ENCODE measurements at regions not wholly inside any gene's neighbourhood (a gene's known extent, or its start where the extent isn't known, plus 50 kb on each side); places are given as distances from the start of the nearest gene placed in this dataset.

DNA sequence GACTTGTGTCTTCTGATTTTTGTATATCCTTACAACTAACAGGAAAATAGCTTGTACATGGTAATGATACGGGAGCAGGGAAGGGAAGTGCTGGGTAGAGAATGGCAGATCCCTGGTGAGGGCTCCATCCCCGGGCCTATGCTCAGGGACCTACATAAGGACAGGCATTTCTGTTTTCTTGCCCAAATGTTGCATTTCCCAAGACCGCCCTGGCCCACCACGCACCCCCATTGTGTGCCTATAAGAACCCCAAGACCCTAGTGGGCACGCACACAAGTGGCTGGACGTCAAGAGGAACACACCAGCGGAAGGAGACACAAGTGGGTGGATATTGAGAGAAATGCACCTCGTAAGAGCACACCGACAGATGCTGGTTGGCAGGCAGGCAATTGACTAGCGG lies 616.3 kb upstream of the MAN1A1 start:
- DNase-seq, result no peak
- Mint-ChIP-seq H3K4me3 (ENCODE audit: low read depth, unreplicated experiment) (no peak overlapping the region), H3K36me3 (ENCODE audit: insufficient read depth, unreplicated experiment) (no peaks in the 10 kb centered on the region), H3K27ac (ENCODE audit: unreplicated experiment) (no peak overlapping the region), H3K4me1 (ENCODE audit: low read depth, unreplicated experiment) (no peaks in the 10 kb centered on the region), H3K27me3 (ENCODE audit: unreplicated experiment) (no peaks in the 10 kb centered on the region), H3K9me3 (ENCODE audit: low read depth, unreplicated experiment) (peaks cover 2% of the 10 kb centered on the region)
- intact Hi-C loops (cut with micrococcal nuclease; ENCODE audit: unreplicated experiment), result no loop called here
- TF ChIP-seq, protein P1, sequence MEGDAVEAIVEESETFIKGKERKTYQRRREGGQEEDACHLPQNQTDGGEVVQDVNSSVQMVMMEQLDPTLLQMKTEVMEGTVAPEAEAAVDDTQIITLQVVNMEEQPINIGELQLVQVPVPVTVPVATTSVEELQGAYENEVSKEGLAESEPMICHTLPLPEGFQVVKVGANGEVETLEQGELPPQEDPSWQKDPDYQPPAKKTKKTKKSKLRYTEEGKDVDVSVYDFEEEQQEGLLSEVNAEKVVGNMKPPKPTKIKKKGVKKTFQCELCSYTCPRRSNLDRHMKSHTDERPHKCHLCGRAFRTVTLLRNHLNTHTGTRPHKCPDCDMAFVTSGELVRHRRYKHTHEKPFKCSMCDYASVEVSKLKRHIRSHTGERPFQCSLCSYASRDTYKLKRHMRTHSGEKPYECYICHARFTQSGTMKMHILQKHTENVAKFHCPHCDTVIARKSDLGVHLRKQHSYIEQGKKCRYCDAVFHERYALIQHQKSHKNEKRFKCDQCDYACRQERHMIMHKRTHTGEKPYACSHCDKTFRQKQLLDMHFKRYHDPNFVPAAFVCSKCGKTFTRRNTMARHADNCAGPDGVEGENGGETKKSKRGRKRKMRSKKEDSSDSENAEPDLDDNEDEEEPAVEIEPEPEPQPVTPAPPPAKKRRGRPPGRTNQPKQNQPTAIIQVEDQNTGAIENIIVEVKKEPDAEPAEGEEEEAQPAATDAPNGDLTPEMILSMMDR (IDR thresholded peaks at IDR 0.05; ENCODE audit: unreplicated experiment), result no peak
- CTCF ChIA-PET, result no interaction called here
- no TSS peak for BruUV-seq (replicated peaks)

DNA sequence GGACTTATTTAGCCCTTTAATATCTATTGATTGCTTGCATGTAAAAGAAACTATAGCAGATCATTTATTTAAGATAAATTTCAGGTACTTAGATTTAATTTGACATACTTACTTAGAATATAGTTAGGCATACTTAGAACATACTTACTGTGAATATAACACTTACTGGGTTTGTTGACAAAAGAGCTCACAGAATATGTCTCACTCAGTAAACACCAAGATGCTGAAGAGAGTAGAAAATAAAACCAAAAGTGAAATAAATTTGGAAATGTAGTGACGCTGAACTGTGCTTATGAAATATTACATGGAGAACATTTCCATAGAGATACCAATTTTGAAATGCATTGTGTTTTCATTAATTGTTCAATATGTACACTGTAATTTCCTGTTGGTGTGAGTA lies 615.4 kb upstream of the MAN1A1 start:
- no TSS peak for BruUV-seq (replicated peaks)
- Mint-ChIP-seq H3K27ac (ENCODE audit: unreplicated experiment) (no peak overlapping the region), H3K4me1 (ENCODE audit: low read depth, unreplicated experiment) (no peaks in the 10 kb centered on the region)

DNA sequence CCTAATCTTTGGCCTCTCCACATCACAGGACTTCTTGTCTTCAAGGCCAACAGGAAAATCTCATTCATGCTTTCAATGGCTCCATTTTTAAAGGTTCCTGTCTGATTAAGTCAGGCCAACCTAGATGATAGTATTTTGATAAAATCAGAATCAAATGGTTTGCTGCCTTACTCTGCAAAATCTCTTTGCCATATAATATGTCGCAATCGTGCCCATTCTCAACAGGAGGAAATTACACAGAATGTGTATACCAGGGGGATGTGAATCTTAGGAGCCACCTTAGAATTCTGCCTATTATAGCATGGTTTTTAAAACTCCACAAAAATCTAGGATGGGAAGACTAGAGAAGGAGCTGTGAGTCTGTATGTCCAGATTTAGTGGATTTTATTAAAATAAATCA lies 612.9 kb upstream of the MAN1A1 start:
- BruUV-seq (replicated peaks), result no TSS peak
- Mint-ChIP-seq H3K4me3 (ENCODE audit: low read depth, unreplicated experiment) (no peak overlapping the region), H3K27ac (ENCODE audit: unreplicated experiment) (no peak overlapping the region), H3K36me3 (ENCODE audit: insufficient read depth, unreplicated experiment) (no peaks in the 10 kb centered on the region), H3K4me1 (ENCODE audit: low read depth, unreplicated experiment) (no peaks in the 10 kb centered on the region), H3K27me3 (ENCODE audit: unreplicated experiment) (no peaks in the 10 kb centered on the region), H3K9me3 (ENCODE audit: low read depth, unreplicated experiment) (peaks cover 2% of the 10 kb centered on the region)
- no peak for DNase-seq
- intact Hi-C loops (cut with micrococcal nuclease; ENCODE audit: unreplicated experiment), result no loop called here
- TF ChIP-seq, protein P1 (IDR thresholded peaks at IDR 0.05; ENCODE audit: unreplicated experiment), result no peak
- CTCF ChIA-PET, result no interaction called here

More for the DNA sequence above, 615.4 kb upstream of the MAN1A1 start:
- DNase-seq, result no peak
- TF ChIP-seq, protein P1 (IDR thresholded peaks at IDR 0.05; ENCODE audit: unreplicated experiment), result no peak
- no peak overlapping the region for H3K4me3 Mint-ChIP-seq (ENCODE audit: low read depth, unreplicated experiment)
- H3K9me3 Mint-ChIP-seq (ENCODE audit: low read depth, unreplicated experiment), result peaks cover 2% of the 10 kb centered on the region
- CTCF ChIA-PET, result no interaction called here
- intact Hi-C loops (cut with micrococcal nuclease; ENCODE audit: unreplicated experiment), result no loop called here
- no peaks in the 10 kb centered on the region for H3K36me3 Mint-ChIP-seq (ENCODE audit: insufficient read depth, unreplicated experiment)
- no peaks in the 10 kb centered on the region for H3K27me3 Mint-ChIP-seq (ENCODE audit: unreplicated experiment)

DNA sequence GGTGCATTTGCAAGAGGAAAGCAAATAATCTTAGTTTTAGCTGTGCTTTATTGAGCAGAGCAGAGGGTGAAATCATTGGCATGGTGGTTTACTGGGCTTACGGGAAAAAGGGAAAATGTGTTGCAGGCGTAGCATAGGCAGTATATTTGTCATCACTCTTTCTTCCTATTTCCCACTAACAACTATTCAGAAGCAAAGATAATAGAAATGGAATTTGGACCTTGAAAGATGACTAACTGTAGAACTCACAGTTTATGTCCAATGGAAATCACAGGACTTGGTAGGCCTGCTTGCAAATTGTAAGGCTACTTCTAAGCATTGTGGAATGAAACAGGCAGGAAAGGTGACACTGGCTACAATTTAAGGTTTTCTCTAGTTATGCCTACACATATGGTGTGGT lies 611.9 kb upstream of the MAN1A1 start:
- no peaks in the 10 kb centered on the region for H3K27me3 Mint-ChIP-seq (ENCODE audit: unreplicated experiment)
- CTCF ChIA-PET, result no interaction called here
- BruUV-seq (replicated peaks), result no TSS peak

More for the DNA sequence above, 611.9 kb upstream of the MAN1A1 start:
- Mint-ChIP-seq H3K4me3 (ENCODE audit: low read depth, unreplicated experiment) (no peak overlapping the region), H3K9me3 (ENCODE audit: low read depth, unreplicated experiment) (no peaks in the 10 kb centered on the region), H3K4me1 (ENCODE audit: low read depth, unreplicated experiment) (no peaks in the 10 kb centered on the region), H3K27ac (ENCODE audit: unreplicated experiment) (peak overlapping the region; percentile 52), H3K36me3 (ENCODE audit: insufficient read depth, unreplicated experiment) (no peaks in the 10 kb centered on the region)
- intact Hi-C loops (cut with micrococcal nuclease; ENCODE audit: unreplicated experiment), result no loop called here
- TF ChIP-seq, protein P1 (IDR thresholded peaks at IDR 0.05; ENCODE audit: unreplicated experiment), result no peak
- DNase-seq, result no peak

All from Calu3 (cell line).